HG03025 (cell line): ENCODE measurements at regions not wholly inside any gene's neighbourhood (a gene's known extent, or its start where the extent isn't known, plus 50 kb on each side); places are given as distances from the start of the nearest gene placed in this dataset.
"Not testable (repeated sequence)": the region's sequence is repeated elsewhere in the genome, so short reads cannot be mapped to it uniquely, and the experiment has no call there.

Source experiments
- ATAC-seq: cut with Tn5 transposase; IDR thresholded peaks from one replicate; pipeline ENCODE4 v1.9.1; 2021; ENCODE audit warnings: mild to moderate bottlenecking, moderate library complexity; ENCODE audit not compliant: unreplicated experiment, low FRiP score

DNA sequence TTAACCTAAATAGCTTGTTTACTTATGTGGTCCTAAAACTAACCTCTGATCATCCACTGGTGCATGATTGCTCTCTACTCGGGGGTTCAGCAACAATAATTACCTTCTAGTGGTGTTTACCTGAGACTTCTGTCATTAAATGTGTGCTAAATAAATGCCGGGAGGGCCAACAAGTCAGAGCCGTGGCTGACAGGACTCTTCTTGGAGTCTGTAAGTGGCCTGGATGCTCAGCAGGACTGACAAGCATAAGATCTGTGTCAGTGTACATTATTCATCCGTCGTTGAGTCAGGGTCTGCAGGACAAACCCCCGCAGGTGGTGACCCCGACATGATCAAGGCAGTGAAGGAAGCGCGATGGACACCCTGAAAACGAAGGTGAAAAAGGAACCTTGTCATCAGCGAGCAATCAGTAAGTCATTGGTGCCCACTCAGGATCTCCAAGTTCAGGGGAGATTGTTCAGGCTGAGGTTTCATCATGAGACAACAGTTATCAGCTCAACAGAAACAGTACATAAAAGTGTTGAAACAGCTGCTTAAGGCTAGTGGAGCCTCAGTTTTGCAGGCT is 1466.9 kb downstream of the UQCRFS1 start:
- no peak for ATAC-seq

DNA sequence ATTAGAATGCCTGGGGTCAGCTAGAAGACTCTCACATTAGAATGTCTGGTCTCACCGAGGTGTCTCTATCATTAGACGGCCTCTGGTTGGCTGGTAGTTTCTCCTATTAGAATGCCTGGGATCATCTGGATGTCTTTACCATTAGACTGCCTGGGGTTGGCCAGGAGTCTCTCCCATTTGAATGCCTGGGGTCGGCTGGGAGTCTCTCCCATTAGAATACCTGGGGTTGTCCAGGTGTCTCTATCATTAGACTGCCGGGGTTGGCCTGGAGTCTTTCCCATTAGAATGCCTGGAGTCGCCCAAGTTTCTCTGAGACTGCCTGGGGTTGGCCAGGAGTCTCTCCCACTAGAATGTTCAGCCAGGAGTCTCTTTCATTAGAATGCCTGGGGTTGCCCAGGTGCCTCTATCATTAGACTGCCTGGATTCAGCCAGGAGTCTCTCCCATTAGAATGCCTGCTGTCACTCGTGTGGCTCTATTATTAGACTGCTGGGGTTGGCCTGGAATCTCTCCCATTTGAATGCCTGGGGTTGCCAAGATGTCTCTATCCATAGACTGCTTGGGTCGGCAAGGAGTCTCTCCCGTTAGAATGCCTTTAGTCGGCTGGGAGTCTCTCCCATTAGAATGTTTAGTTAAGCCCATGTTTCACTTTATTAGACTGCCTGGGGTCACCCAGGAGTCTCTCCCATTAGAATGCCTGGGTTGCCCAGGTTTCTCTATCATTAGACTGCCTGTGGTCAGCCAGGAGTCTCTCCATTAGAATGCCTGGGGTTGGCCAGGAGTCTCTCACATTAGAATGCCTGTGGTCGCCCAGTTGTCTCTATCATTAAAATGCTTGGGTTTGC is 1467.8 kb downstream of the UQCRFS1 start:
- ATAC-seq, result no peak

DNA sequence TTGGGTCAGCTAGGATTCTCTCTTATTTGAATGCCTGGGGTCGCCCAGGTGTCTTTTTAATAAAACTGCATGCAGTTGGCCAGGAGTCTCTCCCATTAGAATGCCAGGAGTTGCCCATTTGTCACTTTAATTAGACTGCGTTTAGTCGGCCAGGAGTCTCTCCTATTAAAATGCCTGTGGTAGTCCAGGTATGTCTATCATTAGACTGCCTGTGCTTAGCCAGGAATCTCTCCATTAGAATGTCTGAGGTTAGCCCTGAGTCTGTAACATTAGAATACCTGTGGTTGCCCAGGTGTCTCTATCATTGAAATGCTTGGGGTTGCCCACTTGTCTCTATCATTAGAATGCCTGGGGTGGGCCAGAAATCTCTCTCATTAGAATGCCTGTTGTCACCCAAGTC is 1470.9 kb downstream of the UQCRFS1 start:
- no peak for ATAC-seq

DNA sequence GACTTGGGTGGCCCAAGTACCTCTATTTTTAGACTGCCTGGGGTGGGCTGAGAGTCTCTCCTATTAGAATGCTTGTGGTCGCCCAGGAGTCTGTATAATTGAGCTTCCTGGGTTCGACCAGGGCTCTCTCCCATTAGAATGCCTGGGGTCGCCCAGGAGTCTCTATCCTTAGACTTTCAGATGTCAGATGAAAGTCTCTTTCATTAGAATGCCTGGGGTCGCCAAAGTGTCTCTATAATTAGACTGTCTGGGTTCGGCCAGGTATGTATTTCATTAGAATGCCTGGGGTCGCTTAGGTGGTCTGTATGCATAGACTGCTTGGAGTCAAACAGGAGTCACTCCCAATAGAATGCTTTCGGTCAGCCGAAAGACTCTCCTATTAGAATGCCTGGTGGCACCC is 1471.7 kb downstream of the UQCRFS1 start:
- ATAC-seq, result no peak

DNA sequence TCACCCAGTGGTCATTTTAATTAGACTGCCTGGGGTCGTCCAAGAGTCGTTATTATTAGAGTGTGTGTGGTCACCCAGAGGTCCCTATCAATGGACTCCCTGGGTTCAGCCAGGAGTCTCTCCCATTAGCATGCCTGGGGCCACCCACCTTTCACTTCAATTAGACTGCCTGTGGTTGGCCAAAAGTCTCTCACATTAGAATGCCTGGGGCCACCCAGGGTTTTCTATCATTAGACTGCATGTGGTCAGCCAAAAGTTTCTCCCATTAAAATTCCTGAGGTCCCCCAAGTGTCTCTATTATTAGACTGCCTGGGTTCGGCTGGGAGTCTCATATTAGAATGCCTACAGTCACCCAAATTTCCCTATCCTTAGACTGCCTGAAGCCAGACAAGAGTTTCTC is 1472.6 kb downstream of the UQCRFS1 start:
- no peak for ATAC-seq

DNA sequence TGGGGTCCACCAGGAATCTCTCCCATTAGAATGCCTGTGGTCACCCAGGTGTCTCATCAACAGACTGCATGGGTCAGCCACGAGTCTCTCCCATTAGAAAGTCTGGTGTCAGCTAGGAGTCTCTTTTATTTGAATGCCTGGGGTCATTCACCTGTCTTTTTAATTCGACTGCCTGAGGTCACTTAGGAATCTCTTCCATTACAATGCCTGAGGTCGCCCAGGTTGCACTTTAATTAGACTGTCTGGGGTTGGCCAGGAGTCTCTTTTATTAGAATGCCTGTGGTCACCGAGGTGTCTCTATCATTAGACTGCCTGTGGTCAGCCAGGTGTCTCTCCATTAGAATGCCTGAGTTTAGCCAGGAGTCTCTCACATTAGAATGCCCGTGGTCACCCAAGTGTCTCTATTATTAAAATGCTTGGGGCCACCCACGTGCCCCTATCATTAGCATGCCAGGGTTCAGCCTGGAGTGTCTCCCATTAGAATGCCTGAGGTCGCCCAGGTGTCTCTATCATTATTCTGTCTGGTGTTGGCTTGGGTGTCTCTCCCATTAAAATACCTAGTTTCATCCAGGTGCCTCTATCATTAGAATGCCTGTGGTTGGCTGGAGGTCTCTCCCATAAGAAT is 1474.3 kb downstream of the UQCRFS1 start:
- no peak for ATAC-seq

DNA sequence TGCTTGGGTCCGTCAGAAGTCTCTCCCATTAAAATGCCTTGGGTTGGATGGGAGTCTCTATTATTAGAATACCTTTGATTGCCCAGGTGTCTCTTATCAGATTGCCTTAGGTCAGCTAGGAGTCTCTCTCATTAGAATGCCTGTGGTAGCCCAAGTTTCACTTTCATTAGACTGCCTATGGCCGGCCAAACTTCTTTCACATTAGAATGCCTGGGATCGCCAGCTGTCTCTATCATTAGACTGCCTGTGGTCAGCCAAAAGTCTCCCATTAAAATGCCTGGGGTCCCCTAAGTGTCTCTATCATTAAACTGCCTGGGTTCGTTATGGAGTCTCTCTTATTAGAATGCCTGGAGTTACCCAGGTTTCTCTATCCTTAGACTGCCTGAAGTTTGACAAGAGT is 1476.7 kb downstream of the UQCRFS1 start:
- no peak for ATAC-seq

DNA sequence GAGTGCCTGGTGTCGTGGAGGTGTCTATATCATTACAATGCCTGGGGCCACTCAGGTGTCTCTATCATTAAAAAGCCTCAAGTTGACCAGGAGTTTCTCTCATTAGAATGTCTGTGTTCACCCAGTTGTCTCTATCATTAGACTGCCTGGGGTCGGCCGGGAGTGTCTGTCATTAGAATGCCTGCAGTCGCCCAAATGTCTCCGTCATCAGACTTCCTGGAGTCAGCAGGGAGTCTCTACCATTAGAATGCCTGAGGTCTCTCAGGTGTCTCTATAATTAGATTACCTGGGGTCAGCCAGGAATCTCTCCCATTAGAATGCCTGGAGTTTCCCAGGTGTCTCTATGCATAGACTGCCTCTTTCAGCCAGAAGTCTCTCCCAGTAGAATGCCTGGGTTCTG is 1477.6 kb downstream of the UQCRFS1 start:
- no peak for ATAC-seq

DNA sequence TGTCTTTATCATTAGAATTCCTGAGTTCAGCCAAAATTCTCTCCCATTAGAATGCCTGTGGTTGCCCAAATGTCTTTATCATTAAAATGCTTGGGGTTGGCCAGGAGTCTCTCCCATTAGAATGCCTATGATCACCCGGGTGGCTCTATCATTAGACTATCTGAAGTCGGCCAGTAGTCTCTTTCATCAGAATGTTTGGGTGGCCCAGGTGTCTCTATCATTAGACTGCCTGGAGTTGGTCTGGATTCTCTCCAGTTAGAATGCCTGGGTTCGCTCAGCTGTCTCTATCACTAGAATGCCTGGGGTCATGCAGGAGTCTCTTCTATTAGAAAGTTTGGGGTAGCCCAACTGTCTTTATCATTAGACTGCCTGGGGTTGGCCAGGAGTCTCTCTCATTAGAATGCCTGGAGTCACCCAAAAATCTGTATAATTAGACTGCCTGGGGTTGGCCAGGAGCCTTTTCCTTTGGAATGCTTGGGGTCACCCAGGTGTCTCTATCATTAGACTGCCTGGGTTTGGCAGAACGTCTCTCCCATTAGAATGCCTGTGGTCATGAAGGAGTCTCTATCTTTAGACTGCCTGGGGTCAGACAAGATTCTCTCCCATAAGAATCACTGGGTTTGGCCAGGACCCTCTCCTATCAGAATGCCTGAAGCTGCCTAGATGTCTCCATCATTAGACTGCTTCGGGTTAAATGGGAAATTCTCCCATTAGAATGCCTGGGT is 1478.3 kb downstream of the UQCRFS1 start:
- ATAC-seq, result no peak

DNA sequence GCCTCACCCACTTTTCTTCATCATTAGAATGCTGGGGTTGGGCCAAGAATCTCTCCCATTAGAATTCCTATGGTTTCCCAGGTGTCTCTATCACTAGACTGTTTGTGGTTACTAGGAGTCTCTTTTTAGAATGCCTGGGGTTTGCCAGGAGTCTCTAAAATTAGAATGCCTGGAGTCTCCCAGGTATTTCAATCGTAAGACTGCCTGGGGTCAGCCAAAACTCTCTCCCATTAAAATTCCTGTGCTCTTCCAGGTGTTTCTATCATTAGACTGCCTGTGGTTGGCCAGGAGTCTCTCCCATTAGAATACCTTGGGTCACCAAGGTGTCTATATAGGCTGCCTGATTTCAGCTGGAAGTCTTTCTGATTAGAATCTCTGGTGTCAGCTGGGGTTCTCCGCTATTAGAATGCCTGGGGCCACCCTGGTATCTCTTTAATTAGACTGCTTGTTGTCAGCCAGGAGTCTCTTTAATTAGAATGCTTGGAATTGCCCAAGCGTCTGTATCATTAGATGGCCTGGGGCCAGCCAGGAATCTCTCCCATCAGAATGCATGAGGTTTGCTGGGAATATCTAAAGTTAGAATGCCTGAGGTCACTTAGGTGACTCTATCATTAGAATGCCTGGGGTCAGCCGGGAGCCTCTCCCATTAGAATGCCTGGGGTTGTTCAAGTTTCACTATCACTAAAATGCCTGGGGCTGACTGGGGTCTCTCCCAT is 1479.2 kb downstream of the UQCRFS1 start:
- ATAC-seq, result no peak

DNA sequence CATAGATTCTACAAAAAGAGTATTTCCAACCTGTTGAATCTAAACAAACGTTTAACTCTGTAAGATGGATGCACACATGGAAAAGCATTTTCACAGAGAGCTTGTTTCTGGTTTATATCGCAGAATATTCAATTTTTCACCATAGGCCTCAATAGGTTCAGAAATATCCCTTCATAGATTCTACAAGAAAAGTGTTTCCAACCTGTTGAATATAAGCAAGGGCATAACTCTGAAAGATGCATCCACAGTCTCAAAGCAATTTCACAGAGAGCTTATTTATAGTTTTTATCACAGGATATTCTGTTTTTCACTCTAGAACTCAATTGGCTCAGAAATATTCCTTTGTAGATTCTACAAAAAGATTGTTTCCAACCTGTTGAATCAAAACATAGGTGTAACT is 1483.6 kb downstream of the UQCRFS1 start:
- no peak for ATAC-seq

DNA sequence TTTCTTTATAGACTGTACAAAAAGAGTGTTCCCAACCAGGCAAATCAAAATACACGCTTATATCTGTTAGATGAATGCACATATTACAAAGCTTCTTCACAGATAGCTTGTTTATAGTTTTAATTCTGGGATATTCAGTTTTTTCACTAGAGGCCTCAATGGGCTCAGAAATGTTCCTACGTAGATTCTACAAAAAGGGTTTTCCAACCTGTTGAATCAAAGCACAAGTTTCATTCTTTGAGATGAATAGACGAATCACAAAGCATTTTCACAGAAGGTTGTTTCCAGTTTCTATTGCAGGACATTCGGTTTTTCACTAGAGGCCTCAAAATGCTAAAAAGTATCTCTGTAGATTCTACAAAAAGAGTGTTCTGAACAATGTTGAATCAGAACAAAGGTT is 1490.3 kb downstream of the UQCRFS1 start:
- ATAC-seq, result no peak

DNA sequence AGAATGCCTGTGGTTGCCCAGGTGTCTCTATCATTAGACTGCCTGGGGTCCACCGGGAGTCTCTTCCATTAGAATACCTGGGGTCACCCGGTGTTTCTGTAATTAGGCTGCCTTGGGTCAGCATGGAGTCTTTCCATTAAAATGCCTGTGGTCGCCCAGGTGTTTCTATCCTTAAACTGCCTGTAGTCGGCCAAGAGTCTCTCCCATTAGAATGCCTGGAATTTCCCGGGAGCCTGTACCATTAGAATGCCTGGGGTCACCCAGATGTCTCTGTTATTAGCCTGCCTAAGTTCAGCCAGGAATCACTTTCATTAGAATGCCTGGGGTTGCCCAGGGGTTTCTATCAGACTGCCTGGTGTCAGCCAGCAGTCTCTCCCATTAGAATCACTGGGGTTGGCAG is 1492.8 kb downstream of the UQCRFS1 start:
- ATAC-seq, result no peak

DNA sequence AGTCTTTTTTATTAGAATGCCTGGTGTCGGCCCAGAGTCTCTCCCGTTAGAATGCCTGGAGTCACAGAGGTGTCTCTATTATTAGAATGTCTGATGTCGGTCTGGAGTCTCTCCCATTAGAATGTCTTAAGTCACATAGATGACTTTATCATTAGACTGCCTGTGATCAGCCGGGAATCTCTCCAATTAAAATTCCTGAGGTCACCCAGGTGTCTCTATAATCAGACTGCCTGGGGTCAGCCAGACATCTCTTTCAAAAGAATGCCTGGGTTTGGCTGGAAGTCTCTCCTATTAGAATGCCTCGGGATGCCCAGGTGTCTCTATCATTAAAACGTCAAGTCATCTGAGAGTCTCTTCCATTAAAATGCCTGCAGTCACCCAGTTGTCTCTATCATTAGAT is 1493.9 kb downstream of the UQCRFS1 start:
- no peak for ATAC-seq

DNA sequence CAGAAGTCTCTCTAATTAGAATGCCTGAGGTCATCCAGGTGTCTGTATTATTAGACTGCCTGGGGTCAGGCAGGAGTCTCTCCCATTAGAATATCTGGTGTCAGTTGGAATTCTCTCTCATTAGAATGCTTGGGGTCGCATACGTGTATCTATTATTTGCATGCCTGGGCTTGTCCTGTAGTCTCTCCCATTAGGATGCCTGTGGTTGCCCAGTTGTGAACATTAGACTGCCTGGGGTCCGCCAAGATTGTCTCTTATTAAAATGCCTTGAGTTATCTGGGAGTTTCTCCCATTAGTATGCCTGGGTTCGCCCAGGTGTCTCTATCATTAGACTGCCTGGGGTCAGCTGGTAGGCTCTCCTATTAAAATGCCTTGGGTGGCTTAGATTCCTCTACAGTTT is 1494.7 kb downstream of the UQCRFS1 start:
- no peak for ATAC-seq

DNA sequence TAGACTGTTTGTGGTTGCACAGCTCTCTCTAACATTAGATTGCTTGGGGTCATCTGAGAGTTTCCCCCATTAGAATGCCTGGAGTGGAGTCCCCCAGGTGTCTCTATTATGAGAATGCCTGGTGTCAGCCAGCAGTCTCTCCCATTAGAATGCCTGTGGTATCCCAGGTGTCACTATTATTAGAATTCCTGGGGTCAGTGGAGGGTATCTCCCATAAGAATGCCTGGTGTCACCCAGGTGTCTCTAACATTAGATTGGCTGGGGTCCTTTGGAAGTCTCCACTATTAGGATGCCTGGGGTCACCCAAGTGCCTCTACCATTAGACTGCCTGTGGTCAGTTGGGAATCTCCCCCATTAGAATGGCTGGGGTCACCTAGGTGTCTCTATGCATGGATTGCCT is 1495.1 kb downstream of the UQCRFS1 start:
- no peak for ATAC-seq

DNA sequence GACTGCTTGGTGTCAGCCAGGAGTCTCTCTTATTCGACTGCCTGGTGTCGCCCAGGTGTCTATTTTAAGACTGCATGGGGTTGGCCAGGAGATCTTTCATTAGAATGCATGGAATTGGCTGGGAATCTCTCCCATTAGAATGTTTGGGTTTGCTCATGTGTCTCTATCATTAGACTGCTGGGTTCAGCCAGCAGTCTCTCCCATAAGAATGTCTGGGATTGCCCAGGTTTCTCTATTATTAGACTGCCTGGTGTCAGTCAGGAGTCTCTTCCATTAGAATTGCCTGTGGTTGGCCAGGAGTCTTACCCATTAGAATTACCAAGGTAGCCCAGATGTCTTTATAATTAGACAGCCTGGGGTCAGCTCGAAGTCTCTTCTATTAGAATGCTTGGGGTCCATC is 1496.0 kb downstream of the UQCRFS1 start:
- ATAC-seq, result no peak

DNA sequence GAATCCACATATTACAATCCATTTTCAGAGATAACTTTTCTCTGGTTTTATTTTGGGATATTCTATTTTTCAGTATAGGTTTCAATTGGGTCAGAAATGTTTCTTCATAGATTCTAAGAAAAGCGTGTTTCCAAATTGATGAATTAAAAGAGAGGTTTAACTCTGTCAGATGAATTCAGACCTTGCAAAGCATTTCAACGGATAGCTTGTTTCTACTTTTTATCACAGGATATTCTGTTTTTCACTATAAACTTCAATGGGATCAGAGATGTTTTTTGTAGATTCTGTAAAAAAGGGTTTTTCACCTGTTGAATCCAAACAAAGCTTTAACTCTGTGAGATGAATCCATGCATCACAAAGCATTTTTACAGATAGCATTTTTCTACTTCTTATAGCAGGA is 1498.1 kb downstream of the UQCRFS1 start:
- no peak for ATAC-seq

DNA sequence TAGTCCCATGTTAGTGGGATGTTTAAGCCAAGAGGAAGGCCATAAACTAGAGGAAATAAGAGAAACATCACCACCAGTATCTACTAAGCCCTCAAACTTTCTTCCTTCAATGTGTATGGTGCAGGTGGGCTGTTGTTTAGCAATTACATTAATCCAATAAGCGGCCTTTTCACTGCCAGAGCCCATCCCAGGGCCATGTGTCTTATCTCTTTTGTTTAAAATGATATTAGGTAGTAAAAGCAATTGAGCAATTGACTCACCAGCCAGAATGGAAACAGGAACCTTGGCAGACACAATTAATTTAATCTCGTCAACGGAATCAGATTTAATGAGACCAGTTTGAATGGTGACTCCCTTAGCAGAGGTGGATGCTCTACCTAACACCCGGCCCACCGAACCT is 1503.5 kb downstream of the UQCRFS1 start:
- ATAC-seq, result no peak

DNA sequence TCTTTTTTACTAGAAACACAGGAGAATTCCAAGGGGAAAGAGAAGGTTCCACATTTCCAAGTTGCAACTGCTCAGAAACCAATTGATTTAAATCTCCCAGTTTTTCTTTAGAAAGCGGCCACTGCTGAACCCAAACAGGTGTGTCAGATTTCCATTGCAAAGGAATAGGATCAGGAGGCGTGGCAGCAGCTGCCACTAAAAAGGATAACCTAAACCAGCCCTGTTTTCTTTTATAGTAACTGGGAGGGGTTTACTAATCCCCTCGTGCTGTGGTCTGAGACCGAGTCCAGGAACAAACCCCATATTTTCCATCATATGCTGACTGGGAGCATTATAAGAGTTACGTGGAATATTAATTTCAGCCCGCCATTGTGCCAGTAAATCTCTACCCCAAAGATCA is 1504.0 kb downstream of the UQCRFS1 start:
- ATAC-seq, result not testable (repeated sequence)

DNA sequence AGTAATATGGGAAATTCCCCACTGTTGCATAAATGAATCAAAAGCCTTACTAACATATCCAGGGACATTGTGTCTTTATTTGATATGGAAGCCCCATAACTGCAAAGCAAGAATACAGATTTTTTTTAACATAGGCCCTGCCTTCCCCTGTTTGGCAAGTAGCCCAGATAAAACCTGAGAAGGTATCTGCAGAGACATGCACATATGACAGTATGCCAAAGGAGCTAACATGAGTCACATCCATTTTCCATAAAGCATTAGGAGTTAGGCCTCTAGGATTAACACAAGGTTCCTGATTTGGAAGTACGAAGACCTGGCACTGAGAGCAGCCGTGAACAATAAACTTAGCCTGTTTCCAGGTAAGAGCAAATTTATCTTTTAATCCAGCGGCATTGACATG is 1505.9 kb downstream of the UQCRFS1 start:
- ATAC-seq, result not testable (repeated sequence)
